Neural crest cell (in vitro differentiated cells): ENCODE measurements at regions not wholly inside any gene's neighbourhood (a gene's known extent, or its start where the extent isn't known, plus 50 kb on each side); places are given as distances from the start of the nearest gene placed in this dataset.

Experiments
- DNase-seq: peaks from one replicate; pipeline ENCODE4 v3.0.0; 2021; ENCODE audit warnings: low read depth, mixed read lengths, low spot score
- H3K27ac Mint-ChIP-seq: one replicate; pipeline ENCODE4 v1.8.0; 2021; ENCODE audit warnings: mild to moderate bottlenecking, mixed read lengths; ENCODE audit not compliant: unreplicated experiment
- H3K27me3 Mint-ChIP-seq: 2 replicates; pipeline ENCODE4 v1.8.0; 2021; ENCODE audit warnings: low read depth, mild to moderate bottlenecking, mixed read lengths
- H3K36me3 Mint-ChIP-seq: 2 replicates; pipeline ENCODE4 v1.8.0; 2021; ENCODE audit warnings: low read depth, mild to moderate bottlenecking, mixed read lengths
- H3K4me1 Mint-ChIP-seq: 2 replicates; pipeline ENCODE4 v1.8.0; 2021; ENCODE audit warnings: mixed read lengths
- H3K4me3 Mint-ChIP-seq: one replicate; pipeline ENCODE4 v1.8.0; 2021; ENCODE audit warnings: mild to moderate bottlenecking, mixed read lengths
- H3K9me3 Mint-ChIP-seq: 2 replicates; pipeline ENCODE4 v1.8.0; 2021; ENCODE audit warnings: mixed read lengths
- TF ChIP-seq, protein P1 (sequence below): fragments of 200-600 bp; sonication (generic); conservative IDR thresholded peaks from 2 replicates; pipeline ENCODE4 v1.5.0; 2021; ENCODE audit warnings: antibody characterized with exemption, mild to moderate bottlenecking

DNA sequence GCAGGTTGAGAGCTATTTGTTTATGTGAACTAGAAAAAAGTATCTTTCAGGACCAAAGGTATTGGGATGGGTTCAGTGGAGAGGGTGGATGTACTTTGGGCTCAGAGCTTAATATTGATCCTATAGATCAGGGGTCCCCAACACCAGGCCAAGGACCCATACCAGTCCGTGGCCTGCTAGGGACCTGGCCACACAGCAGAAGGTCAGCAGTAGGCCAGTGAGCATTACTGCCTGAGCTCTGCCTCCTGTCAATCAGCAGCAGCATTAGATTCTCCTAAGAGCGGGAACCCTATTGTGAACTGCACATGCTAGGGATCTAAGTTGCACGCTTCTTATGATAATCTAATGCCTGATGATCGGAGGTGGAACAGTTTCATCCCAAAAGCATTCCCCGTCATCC is 115.8 kb upstream of the WDR11 start:
- Mint-ChIP-seq H3K9me3 (no peaks in the 10 kb centered on the region), H3K4me3 (no peak overlapping the region), H3K27ac (no peak overlapping the region), H3K27me3 (peaks cover 49% of the 10 kb centered on the region), H3K36me3 (no peaks in the 10 kb centered on the region), H3K4me1 (no peaks in the 10 kb centered on the region)
- TF ChIP-seq, protein P1, sequence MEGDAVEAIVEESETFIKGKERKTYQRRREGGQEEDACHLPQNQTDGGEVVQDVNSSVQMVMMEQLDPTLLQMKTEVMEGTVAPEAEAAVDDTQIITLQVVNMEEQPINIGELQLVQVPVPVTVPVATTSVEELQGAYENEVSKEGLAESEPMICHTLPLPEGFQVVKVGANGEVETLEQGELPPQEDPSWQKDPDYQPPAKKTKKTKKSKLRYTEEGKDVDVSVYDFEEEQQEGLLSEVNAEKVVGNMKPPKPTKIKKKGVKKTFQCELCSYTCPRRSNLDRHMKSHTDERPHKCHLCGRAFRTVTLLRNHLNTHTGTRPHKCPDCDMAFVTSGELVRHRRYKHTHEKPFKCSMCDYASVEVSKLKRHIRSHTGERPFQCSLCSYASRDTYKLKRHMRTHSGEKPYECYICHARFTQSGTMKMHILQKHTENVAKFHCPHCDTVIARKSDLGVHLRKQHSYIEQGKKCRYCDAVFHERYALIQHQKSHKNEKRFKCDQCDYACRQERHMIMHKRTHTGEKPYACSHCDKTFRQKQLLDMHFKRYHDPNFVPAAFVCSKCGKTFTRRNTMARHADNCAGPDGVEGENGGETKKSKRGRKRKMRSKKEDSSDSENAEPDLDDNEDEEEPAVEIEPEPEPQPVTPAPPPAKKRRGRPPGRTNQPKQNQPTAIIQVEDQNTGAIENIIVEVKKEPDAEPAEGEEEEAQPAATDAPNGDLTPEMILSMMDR, result no peak
- no peak for DNase-seq

DNA sequence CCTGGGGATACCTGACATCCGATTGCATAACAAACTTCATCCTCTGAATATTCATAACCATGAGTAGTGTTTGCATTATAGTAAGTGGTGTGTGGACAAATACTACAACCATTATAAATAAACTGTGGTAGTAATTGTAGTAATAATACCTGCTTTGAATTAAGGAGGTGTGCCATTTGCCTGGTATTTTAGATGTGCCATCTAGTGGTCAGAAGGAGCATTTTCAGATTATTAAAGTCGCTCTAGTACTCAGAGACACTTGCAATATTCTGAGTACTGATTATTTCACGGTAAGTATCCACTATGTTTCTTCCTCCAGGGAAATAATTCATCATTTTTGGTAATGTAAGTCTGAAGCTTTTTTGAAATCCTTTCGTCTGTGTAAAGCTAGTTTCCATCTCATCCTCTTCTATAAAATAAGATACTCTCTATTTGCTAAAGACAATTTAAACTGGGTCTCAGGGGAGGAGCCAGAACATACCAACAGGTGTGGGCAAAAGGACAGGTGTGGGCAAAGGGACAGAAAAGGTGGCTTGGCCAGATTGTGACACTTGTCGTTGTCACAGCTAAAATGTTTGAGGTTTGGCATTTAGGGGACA is 115.3 kb upstream of the WDR11 start:
- Mint-ChIP-seq H3K9me3 (no peaks in the 10 kb centered on the region), H3K4me3 (no peak overlapping the region), H3K27me3 (peaks cover 51% of the 10 kb centered on the region), H3K4me1 (no peaks in the 10 kb centered on the region), H3K36me3 (no peaks in the 10 kb centered on the region), H3K27ac (no peak overlapping the region)
- TF ChIP-seq, protein P1, result peak; percentile 81
- DNase-seq, result no peak

DNA sequence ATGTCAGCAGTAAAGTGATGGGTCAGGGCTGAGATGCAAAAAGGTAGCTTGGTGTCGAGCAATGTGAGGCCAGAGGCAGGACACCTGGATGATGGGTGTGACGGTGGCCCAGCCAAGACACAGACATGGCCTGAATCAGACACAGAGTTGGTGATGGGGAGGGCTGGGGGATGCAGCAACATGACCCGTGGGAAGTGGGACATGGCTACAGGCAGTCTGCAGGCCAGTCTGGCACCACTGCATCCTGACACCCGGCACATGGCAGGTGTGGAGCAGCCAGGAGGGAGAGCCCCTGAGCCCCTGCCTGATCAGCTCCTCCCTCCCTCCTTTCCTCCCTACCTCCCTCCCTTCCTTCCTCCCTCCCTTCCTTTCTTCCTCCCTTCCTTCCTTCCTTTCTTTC is 114.8 kb upstream of the WDR11 start:
- Mint-ChIP-seq H3K4me1 (no peaks in the 10 kb centered on the region), H3K9me3 (no peaks in the 10 kb centered on the region), H3K27ac (no peak overlapping the region), H3K36me3 (no peaks in the 10 kb centered on the region), H3K27me3 (peaks cover 51% of the 10 kb centered on the region), H3K4me3 (no peak overlapping the region)
- DNase-seq, result no peak
- TF ChIP-seq, protein P1, result no peak

DNA sequence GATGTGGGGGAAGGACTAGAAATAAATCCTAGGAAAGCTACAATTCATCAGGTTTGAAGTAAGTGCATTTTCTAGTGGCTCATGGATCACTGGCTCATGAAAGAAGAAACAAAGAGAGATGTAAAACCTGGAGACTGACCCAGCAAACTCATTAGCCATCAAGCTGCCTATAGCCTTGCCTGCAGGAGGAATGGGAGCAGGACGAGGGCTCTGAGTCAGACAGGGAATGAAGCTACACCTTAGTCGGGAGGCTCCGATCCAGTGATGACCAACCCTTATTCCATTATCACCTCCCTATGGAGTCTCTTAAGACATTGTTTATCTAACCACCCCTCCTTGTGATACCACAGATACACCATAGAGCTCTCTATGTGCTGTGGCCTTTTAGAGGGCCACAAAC is 112.5 kb upstream of the WDR11 start:
- Mint-ChIP-seq H3K36me3 (no peaks in the 10 kb centered on the region), H3K9me3 (no peaks in the 10 kb centered on the region), H3K27me3 (peaks cover 64% of the 10 kb centered on the region), H3K4me1 (no peaks in the 10 kb centered on the region), H3K4me3 (no peak overlapping the region), H3K27ac (no peak overlapping the region)
- TF ChIP-seq, protein P1, result no peak
- DNase-seq, result no peak

DNA sequence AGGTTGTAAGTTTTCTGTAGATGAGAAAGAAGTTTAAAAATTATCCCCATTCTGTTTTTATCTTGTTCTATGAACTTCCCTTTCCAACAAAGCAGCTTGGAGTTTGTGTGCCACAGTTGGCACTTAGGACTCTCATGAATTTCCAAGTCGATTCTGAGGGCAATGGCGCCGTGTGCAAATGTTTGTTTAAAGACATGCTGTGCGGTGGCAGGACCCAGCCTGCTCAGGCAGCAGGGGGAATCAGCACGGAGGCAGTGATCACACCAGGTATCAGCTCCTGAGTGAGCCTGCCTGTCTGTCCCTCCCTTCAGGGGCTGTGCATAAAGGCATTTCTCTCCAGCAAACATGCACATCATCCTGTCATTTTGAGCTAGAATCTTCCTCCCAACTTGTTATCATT is 109.8 kb upstream of the WDR11 start:
- no peak for DNase-seq
- Mint-ChIP-seq H3K27me3 (peaks cover 76% of the 10 kb centered on the region), H3K4me3 (no peak overlapping the region), H3K9me3 (no peaks in the 10 kb centered on the region), H3K4me1 (no peaks in the 10 kb centered on the region), H3K27ac (no peak overlapping the region), H3K36me3 (no peaks in the 10 kb centered on the region)
- TF ChIP-seq, protein P1, result no peak
